ENCODE measurements at regions not wholly inside any gene's neighbourhood (a gene's known extent, or its start where the extent isn't known, plus 50 kb on each side); places are given as distances from the start of the nearest gene placed in this dataset.

DNA sequence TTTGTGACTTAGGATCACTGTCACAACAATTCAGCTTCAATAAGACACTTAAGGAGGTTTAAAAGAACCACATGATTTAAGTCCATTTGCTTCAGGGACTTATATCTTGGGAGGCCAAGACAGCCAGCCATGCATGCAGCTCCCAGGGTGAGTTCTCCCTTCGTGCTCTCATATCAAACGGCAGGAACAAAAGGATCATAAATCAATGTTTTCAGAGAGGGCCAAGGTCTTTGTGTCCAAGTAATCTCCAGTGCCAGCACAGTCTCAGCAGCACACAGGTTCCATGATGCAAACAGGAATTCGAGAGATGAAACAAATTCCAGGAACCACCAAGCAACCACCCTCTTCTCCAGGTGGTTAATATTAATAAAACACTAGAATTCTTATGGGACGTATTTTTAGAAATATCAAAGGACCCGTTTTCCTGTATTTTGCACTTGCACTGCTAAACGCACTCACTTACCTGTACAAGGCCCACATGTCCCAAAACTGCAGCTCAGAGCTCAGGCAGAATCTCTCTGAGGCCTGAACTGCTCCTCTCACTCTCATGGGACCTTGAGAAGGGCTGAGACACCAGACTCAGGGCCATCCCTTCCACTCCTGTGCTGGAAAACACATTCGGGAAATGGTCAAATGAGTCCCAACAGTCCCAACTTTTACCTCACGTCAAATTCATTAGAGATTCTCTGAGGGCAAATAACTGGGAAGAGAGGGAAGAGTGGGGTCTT lies 100.0 kb upstream of the RAB4A start (continued):
- TF ChIP-seq, protein P1, sequence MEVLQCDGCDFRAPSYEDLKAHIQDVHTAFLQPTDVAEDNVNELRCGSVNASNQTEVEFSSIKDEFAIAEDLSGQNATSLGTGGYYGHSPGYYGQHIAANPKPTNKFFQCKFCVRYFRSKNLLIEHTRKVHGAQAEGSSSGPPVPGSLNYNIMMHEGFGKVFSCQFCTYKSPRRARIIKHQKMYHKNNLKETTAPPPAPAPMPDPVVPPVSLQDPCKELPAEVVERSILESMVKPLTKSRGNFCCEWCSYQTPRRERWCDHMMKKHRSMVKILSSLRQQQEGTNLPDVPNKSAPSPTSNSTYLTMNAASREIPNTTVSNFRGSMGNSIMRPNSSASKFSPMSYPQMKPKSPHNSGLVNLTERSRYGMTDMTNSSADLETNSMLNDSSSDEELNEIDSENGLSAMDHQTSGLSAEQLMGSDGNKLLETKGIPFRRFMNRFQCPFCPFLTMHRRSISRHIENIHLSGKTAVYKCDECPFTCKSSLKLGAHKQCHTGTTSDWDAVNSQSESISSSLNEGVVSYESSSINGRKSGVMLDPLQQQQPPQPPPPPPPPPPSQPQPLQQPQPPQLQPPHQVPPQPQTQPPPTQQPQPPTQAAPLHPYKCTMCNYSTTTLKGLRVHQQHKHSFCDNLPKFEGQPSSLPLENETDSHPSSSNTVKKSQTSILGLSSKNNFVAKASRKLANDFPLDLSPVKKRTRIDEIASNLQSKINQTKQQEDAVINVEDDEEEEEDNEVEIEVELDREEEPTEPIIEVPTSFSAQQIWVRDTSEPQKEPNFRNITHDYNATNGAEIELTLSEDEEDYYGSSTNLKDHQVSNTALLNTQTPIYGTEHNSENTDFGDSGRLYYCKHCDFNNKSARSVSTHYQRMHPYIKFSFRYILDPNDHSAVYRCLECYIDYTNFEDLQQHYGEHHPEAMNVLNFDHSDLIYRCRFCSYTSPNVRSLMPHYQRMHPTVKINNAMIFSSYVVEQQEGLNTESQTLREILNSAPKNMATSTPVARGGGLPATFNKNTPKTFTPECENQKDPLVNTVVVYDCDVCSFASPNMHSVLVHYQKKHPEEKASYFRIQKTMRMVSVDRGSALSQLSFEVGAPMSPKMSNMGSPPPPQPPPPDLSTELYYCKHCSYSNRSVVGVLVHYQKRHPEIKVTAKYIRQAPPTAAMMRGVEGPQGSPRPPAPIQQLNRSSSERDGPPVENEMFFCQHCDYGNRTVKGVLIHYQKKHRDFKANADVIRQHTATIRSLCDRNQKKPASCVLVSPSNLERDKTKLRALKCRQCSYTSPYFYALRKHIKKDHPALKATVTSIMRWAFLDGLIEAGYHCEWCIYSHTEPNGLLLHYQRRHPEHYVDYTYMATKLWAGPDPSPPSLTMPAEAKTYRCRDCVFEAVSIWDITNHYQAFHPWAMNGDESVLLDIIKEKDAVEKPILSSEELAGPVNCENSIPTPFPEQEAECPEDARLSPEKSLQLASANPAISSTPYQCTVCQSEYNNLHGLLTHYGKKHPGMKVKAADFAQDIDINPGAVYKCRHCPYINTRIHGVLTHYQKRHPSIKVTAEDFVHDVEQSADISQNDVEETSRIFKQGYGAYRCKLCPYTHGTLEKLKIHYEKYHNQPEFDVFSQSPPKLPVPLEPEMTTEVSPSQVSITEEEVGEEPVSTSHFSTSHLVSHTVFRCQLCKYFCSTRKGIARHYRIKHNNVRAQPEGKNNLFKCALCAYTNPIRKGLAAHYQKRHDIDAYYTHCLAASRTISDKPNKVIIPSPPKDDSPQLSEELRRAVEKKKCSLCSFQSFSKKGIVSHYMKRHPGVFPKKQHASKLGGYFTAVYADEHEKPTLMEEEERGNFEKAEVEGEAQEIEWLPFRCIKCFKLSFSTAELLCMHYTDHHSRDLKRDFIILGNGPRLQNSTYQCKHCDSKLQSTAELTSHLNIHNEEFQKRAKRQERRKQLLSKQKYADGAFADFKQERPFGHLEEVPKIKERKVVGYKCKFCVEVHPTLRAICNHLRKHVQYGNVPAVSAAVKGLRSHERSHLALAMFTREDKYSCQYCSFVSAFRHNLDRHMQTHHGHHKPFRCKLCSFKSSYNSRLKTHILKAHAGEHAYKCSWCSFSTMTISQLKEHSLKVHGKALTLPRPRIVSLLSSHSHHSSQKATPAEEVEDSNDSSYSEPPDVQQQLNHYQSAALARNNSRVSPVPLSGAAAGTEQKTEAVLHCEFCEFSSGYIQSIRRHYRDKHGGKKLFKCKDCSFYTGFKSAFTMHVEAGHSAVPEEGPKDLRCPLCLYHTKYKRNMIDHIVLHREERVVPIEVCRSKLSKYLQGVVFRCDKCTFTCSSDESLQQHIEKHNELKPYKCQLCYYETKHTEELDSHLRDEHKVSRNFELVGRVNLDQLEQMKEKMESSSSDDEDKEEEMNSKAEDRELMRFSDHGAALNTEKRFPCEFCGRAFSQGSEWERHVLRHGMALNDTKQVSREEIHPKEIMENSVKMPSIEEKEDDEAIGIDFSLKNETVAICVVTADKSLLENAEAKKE (CRISPR knock-in tag; IDR thresholded peaks at IDR 0.05) = no peak
- no peak for TF ChIP-seq ZNF114 (CRISPR knock-in tag; IDR thresholded peaks at IDR 0.05)
- no peak for TF ChIP-seq ETS1 (IDR thresholded peaks at IDR 0.05)
- no peak for TF ChIP-seq POLR2AphosphoS5 (IDR thresholded peaks at IDR 0.05; ENCODE audit: low read depth)
- no peak for TF ChIP-seq CREB1 (CRISPR knock-in tag; IDR thresholded peaks at IDR 0.05; ENCODE audit: low read depth)
- TF ChIP-seq, protein P2, sequence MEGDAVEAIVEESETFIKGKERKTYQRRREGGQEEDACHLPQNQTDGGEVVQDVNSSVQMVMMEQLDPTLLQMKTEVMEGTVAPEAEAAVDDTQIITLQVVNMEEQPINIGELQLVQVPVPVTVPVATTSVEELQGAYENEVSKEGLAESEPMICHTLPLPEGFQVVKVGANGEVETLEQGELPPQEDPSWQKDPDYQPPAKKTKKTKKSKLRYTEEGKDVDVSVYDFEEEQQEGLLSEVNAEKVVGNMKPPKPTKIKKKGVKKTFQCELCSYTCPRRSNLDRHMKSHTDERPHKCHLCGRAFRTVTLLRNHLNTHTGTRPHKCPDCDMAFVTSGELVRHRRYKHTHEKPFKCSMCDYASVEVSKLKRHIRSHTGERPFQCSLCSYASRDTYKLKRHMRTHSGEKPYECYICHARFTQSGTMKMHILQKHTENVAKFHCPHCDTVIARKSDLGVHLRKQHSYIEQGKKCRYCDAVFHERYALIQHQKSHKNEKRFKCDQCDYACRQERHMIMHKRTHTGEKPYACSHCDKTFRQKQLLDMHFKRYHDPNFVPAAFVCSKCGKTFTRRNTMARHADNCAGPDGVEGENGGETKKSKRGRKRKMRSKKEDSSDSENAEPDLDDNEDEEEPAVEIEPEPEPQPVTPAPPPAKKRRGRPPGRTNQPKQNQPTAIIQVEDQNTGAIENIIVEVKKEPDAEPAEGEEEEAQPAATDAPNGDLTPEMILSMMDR (conservative IDR thresholded peaks at IDR 0.05; ENCODE audit: low read depth in 2 of 2) = no peak
- no peak for TF ChIP-seq NANOG (IDR thresholded peaks at IDR 0.05; ENCODE audit: borderline replicate concordance)

All from GM23338 (cell line).